ENCODE measurements at regions not wholly inside any gene's neighbourhood (a gene's known extent, or its start where the extent isn't known, plus 50 kb on each side); places are given as distances from the start of the nearest gene placed in this dataset.
"Not testable (repeated sequence)": the region's sequence is repeated elsewhere in the genome, so short reads cannot be mapped to it uniquely, and the experiment has no call there.

DNA sequence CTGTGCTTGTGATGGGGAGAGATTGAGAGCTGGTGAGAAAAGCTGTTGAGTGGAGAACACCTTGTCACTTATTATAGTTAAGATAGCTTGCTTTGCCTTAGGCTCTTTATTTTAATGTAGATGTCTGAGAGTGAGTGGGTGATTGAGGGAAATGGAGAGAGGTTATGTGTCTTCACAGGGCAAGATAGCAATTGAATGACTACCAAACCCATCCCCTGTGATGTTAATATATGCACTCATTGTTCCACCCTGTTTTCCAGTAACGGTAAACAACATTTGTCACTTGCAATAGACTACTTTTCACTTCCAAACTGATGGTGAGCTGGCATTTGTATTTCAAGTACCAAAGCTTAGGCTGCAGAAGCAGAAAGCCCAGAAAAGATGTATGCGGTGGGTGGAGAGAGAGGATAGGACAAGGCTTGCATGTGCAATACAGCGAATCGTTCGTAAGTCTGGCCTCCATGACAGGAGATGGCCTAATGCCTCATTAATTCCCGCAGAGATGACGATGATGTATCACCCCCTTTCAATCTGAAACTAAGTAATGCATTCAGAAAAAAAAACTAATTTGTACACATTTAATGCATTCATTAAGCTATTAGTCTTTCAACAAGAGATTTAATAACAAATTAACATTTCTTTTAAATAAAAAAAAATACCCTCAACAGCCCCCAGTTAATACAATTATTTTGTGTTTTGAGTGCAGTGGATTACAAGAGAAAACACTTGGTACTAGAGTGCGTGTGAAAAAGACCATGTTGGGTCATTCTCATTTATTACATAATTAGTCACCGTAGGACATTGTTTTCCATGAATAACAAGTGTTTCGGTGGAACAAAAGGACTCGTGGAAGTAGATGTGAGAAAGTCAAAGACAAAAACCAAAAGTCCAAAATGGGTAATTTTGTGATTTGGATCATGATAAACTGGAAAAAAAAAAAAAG is 699.0 kb downstream of the BRINP1 start:
- Histone ChIP-seq H3K4me1 (ENCODE audit: control insufficient read depth in 3 of 3, insufficient read depth in 3 of 3, low read length in 3 of 3) (no peaks in the 10 kb centered on the region), H3K27me3 (ENCODE audit: control insufficient read depth in 3 of 3, insufficient read depth in 3 of 3, low read length in 3 of 3) (no peaks in the 10 kb centered on the region), H3K36me3 (ENCODE audit: control insufficient read depth in 3 of 3, insufficient read depth in 3 of 3, low read length in 3 of 3) (no peaks in the 10 kb centered on the region), H3K9me3 (ENCODE audit: control insufficient read depth in 3 of 3, low read length in 3 of 3) (no peaks in the 10 kb centered on the region), H3K9ac (ENCODE audit: low read depth in 1 of 3, low read length in 3 of 3) (no peak overlapping the region), H3K27ac (ENCODE audit: low read depth, low read length) (no peak overlapping the region), H3K4me3 (ENCODE audit: low read length in 3 of 3) (no peak overlapping the region)

DNA sequence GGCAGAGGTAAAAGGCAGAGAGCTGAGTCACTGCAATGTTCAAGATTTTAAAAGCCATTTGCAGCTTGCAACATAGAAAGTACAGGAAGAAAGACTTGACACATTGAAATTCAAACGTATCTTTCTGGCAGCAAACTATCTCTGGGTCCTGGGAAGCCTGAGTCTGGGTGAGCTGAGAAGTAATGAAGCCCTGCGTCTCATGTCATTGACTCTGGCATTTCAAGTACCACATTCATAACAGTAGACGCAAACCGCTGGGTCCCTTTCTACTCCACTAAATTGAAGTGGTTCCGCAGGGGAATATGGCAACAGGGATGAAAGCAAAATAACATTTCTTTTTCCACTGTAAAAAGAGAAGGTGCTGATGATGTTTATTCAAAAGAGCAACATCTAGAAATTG is 694.3 kb downstream of the BRINP1 start:
- no peak overlapping the region for H3K27ac ChIP-seq (ENCODE audit: low read depth, low read length)
- no peak overlapping the region for H3K9ac ChIP-seq (ENCODE audit: low read depth in 1 of 3, low read length in 3 of 3)
- no peak overlapping the region for H3K4me3 ChIP-seq (ENCODE audit: low read length in 3 of 3)
- H3K36me3 ChIP-seq (ENCODE audit: control insufficient read depth in 3 of 3, insufficient read depth in 3 of 3, low read length in 3 of 3), result no peaks in the 10 kb centered on the region
- H3K27me3 ChIP-seq (ENCODE audit: control insufficient read depth in 3 of 3, insufficient read depth in 3 of 3, low read length in 3 of 3), result no peaks in the 10 kb centered on the region
- H3K9me3 ChIP-seq (ENCODE audit: control insufficient read depth in 3 of 3, low read length in 3 of 3), result no peaks in the 10 kb centered on the region
- no peaks in the 10 kb centered on the region for H3K4me1 ChIP-seq (ENCODE audit: control insufficient read depth in 3 of 3, insufficient read depth in 3 of 3, low read length in 3 of 3)

DNA sequence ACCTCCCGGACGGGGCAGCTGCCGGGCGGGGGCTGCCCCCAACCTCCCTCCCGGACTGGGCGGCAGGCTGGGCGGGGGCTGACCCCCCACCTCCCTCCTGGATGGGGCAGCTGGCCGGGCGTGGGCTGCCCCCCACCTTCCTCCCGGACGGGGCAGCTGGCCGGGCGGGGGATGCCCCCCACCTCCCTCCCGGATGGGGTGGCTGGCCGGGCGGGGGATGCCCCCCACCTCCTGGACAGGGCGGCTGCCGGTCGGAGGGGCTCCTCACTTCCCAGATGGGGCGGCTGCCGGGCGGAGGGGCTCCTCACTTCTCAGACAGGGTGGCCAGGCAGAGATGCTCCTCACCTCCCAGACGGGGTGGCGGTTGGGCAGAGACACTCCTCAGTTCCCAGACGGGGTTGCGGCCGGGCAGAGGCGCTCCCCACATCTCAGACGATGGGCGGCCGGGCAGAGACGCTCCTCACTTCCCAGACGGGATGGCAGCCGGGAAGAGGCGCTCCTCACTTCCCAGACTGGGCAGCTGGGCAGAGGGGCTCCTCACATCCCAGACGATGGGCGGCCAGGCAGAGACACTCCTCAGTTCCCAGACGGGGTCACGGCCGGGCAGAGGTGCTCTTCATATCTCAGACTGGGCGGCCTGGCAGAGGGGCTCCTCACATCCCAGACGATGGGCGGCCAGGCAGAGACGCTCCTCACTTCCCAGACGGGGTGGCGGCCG is 691.1 kb downstream of the BRINP1 start:
- not testable (repeated sequence) for H3K36me3 ChIP-seq (ENCODE audit: control insufficient read depth in 3 of 3, insufficient read depth in 3 of 3, low read length in 3 of 3); H3K27ac ChIP-seq (ENCODE audit: low read depth, low read length); H3K9ac ChIP-seq (ENCODE audit: low read depth in 1 of 3, low read length in 3 of 3); H3K4me1 ChIP-seq (ENCODE audit: control insufficient read depth in 3 of 3, insufficient read depth in 3 of 3, low read length in 3 of 3); H3K4me3 ChIP-seq (ENCODE audit: low read length in 3 of 3); H3K9me3 ChIP-seq (ENCODE audit: control insufficient read depth in 3 of 3, low read length in 3 of 3); H3K27me3 ChIP-seq (ENCODE audit: control insufficient read depth in 3 of 3, insufficient read depth in 3 of 3, low read length in 3 of 3)

DNA sequence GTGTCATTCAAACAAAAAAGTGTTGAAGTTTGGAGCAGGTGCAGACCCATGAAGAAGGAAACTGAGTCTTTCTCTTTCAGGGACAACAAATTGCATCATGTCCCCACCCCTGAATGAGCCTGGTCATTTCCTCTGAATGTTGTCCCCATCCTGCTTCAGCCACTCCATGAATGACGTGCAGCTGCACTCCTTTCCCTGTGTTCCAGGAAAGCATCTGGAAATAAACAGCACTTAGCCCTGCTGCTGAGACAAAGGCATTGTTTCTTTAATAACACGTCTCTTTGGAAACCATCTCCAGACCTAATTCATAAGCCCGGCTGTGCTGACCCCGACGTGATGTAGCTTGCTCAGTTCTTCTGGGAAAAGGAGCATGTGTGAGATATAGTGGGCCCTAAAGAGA is 682.3 kb downstream of the BRINP1 start:
- H3K4me1 ChIP-seq (ENCODE audit: control insufficient read depth in 3 of 3, insufficient read depth in 3 of 3, low read length in 3 of 3), result no peaks in the 10 kb centered on the region
- H3K9ac ChIP-seq (ENCODE audit: low read depth in 1 of 3, low read length in 3 of 3), result no peak overlapping the region
- H3K27me3 ChIP-seq (ENCODE audit: control insufficient read depth in 3 of 3, insufficient read depth in 3 of 3, low read length in 3 of 3), result no peaks in the 10 kb centered on the region
- no peaks in the 10 kb centered on the region for H3K9me3 ChIP-seq (ENCODE audit: control insufficient read depth in 3 of 3, low read length in 3 of 3)
- no peak overlapping the region for H3K4me3 ChIP-seq (ENCODE audit: low read length in 3 of 3)
- H3K27ac ChIP-seq (ENCODE audit: low read depth, low read length), result no peak overlapping the region
- H3K36me3 ChIP-seq (ENCODE audit: control insufficient read depth in 3 of 3, insufficient read depth in 3 of 3, low read length in 3 of 3), result no peaks in the 10 kb centered on the region

DNA sequence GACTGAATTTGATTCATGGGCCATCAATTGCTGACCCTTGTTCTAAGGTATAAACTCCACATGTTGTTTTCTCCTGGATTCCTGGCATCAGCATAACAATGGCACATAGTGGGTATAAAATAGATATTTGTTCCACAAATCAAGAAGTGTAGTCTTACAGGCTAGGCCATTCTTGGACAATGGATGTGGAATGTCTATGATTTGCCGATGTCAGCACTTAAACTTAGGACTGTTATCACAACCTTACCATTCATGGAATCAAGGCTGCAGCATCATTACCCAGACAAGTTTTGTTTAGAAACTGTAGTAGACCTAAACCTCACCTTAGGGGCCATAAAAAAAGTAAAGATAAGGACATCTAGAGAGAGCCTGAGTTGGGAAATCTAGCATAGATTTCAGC is 680.0 kb downstream of the BRINP1 start:
- H3K36me3 ChIP-seq (ENCODE audit: control insufficient read depth in 3 of 3, insufficient read depth in 3 of 3, low read length in 3 of 3), result no peaks in the 10 kb centered on the region
- H3K27me3 ChIP-seq (ENCODE audit: control insufficient read depth in 3 of 3, insufficient read depth in 3 of 3, low read length in 3 of 3), result no peaks in the 10 kb centered on the region
- H3K9ac ChIP-seq (ENCODE audit: low read depth in 1 of 3, low read length in 3 of 3), result no peak overlapping the region
- no peaks in the 10 kb centered on the region for H3K4me1 ChIP-seq (ENCODE audit: control insufficient read depth in 3 of 3, insufficient read depth in 3 of 3, low read length in 3 of 3)
- no peaks in the 10 kb centered on the region for H3K9me3 ChIP-seq (ENCODE audit: control insufficient read depth in 3 of 3, low read length in 3 of 3)
- no peak overlapping the region for H3K4me3 ChIP-seq (ENCODE audit: low read length in 3 of 3)
- H3K27ac ChIP-seq (ENCODE audit: low read depth, low read length), result no peak overlapping the region

DNA sequence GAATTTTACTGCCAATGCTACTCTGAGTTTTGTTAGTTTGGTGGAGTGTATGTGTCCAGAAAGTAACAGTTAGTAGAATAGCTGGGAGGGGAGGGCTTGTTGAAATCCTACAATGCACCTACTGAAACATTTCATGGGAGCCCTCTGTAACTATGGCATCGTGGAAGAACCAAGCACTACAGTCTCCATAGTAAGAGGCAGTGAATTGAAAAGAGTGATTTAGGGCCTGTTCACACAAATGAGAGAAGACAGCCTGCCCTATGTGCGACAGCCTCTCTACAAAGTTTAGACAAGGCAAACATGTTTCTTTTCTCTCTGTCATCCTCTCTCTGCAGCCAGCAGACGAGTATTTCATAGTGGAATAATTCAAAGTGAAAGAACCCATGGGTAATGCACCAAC is 676.6 kb downstream of the BRINP1 start:
- Histone ChIP-seq H3K9me3 (ENCODE audit: control insufficient read depth in 3 of 3, low read length in 3 of 3) (no peaks in the 10 kb centered on the region), H3K27ac (ENCODE audit: low read depth, low read length) (no peak overlapping the region), H3K27me3 (ENCODE audit: control insufficient read depth in 3 of 3, insufficient read depth in 3 of 3, low read length in 3 of 3) (no peaks in the 10 kb centered on the region), H3K36me3 (ENCODE audit: control insufficient read depth in 3 of 3, insufficient read depth in 3 of 3, low read length in 3 of 3) (no peaks in the 10 kb centered on the region), H3K4me3 (ENCODE audit: low read length in 3 of 3) (no peak overlapping the region), H3K9ac (ENCODE audit: low read depth in 1 of 3, low read length in 3 of 3) (no peak overlapping the region), H3K4me1 (ENCODE audit: control insufficient read depth in 3 of 3, insufficient read depth in 3 of 3, low read length in 3 of 3) (no peaks in the 10 kb centered on the region)

DNA sequence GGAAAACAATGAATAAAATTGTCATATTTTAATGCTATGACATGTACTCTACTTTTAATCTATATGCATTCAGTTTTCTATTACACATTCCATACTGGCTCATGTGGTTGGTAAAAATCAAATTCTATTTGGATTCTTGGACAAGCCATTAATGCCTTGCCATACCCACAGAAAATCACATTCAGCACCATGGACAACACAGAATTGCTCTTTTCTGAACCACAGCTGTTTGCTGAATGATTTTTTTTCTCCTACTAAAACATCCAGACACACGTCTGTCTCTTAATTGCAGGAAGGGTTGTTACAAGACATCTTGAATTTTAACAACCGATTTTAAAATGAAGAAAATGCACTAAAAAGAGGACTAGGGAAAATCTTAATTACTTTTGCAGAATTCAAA is 675.6 kb downstream of the BRINP1 start:
- no peak overlapping the region for H3K4me3 ChIP-seq (ENCODE audit: low read length in 3 of 3)
- H3K27ac ChIP-seq (ENCODE audit: low read depth, low read length), result no peak overlapping the region
- no peaks in the 10 kb centered on the region for H3K36me3 ChIP-seq (ENCODE audit: control insufficient read depth in 3 of 3, insufficient read depth in 3 of 3, low read length in 3 of 3)
- H3K9ac ChIP-seq (ENCODE audit: low read depth in 1 of 3, low read length in 3 of 3), result no peak overlapping the region
- no peaks in the 10 kb centered on the region for H3K27me3 ChIP-seq (ENCODE audit: control insufficient read depth in 3 of 3, insufficient read depth in 3 of 3, low read length in 3 of 3)
- no peaks in the 10 kb centered on the region for H3K9me3 ChIP-seq (ENCODE audit: control insufficient read depth in 3 of 3, low read length in 3 of 3)
- no peaks in the 10 kb centered on the region for H3K4me1 ChIP-seq (ENCODE audit: control insufficient read depth in 3 of 3, insufficient read depth in 3 of 3, low read length in 3 of 3)

DNA sequence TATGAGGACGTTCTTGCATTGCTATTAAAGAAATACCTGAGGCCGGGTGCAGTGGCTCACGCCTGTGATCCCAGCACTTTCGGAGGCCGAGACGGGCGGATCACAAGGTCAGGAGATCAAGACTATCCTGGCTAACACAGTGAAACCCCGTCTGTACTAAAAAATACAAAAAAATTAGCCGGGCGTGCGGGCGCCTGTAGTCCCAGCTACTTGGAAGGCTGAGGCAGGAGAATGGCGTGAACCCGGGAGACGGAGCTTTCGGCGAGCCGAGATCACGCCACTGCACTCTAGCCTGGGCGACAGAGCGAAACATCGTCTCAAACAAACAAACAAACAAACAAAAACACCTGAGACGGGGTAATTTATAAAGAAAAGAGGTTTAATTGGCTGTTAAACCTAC is 674.0 kb downstream of the BRINP1 start:
- H3K36me3 ChIP-seq (ENCODE audit: control insufficient read depth in 3 of 3, insufficient read depth in 3 of 3, low read length in 3 of 3); H3K9ac ChIP-seq (ENCODE audit: low read depth in 1 of 3, low read length in 3 of 3); H3K9me3 ChIP-seq (ENCODE audit: control insufficient read depth in 3 of 3, low read length in 3 of 3); H3K4me3 ChIP-seq (ENCODE audit: low read length in 3 of 3); H3K27me3 ChIP-seq (ENCODE audit: control insufficient read depth in 3 of 3, insufficient read depth in 3 of 3, low read length in 3 of 3); H3K4me1 ChIP-seq (ENCODE audit: control insufficient read depth in 3 of 3, insufficient read depth in 3 of 3, low read length in 3 of 3); H3K27ac ChIP-seq (ENCODE audit: low read depth, low read length): not testable (repeated sequence)

DNA sequence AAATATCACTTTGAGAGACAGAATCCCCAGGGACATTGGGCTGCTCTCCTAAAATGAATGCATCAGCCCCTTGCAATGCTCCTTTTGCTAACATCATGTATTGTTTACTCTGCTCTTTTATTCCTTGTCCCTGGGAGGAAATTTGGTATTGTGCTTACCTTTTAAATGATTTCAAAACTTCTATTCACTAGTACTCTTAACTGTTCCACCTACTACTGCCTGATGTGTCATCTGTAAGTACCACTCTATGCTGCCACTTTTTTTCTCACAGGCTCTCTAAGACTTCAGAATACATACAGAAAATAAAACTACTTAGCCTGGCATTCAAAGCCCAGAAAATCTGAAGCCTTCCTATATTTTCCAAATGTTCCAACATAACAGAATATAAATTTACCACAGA is 667.2 kb downstream of the BRINP1 start:
- Histone ChIP-seq H3K9me3 (ENCODE audit: control insufficient read depth in 3 of 3, low read length in 3 of 3) (no peaks in the 10 kb centered on the region), H3K36me3 (ENCODE audit: control insufficient read depth in 3 of 3, insufficient read depth in 3 of 3, low read length in 3 of 3) (no peaks in the 10 kb centered on the region), H3K4me1 (ENCODE audit: control insufficient read depth in 3 of 3, insufficient read depth in 3 of 3, low read length in 3 of 3) (no peaks in the 10 kb centered on the region), H3K9ac (ENCODE audit: low read depth in 1 of 3, low read length in 3 of 3) (no peak overlapping the region), H3K27ac (ENCODE audit: low read depth, low read length) (no peak overlapping the region), H3K4me3 (ENCODE audit: low read length in 3 of 3) (no peak overlapping the region), H3K27me3 (ENCODE audit: control insufficient read depth in 3 of 3, insufficient read depth in 3 of 3, low read length in 3 of 3) (no peaks in the 10 kb centered on the region)

DNA sequence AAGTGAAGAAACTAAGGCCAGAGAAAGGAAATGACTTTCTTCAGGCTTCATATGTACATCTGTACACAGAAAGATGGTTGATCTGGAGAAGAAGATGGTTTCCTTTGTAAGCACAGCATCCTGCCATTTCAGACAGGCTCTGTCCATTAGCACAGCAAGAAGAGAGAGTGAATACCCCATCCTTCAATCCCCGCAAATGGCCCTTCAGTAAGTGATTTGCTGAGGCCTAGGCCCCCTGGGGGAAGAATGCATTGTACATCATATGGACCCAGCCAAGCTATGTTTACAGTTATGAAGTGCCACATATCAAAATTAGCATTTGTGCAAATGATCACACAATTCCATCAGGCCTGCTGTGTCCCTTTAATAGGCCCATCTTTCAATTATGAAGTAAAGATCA is 657.4 kb downstream of the BRINP1 start:
- Histone ChIP-seq H3K36me3 (ENCODE audit: control insufficient read depth in 3 of 3, insufficient read depth in 3 of 3, low read length in 3 of 3) (no peaks in the 10 kb centered on the region), H3K27me3 (ENCODE audit: control insufficient read depth in 3 of 3, insufficient read depth in 3 of 3, low read length in 3 of 3) (no peaks in the 10 kb centered on the region), H3K4me3 (ENCODE audit: low read length in 3 of 3) (no peak overlapping the region), H3K4me1 (ENCODE audit: control insufficient read depth in 3 of 3, insufficient read depth in 3 of 3, low read length in 3 of 3) (no peaks in the 10 kb centered on the region), H3K9me3 (ENCODE audit: control insufficient read depth in 3 of 3, low read length in 3 of 3) (no peaks in the 10 kb centered on the region), H3K27ac (ENCODE audit: low read depth, low read length) (no peak overlapping the region), H3K9ac (ENCODE audit: low read depth in 1 of 3, low read length in 3 of 3) (no peak overlapping the region)
